ENCODE measurements at regions not wholly inside any gene's neighbourhood (a gene's known extent, or its start where the extent isn't known, plus 50 kb on each side); places are given as distances from the start of the nearest gene placed in this dataset.

GRCh38 chrX:829145-829544 lies 198.6 kb downstream of the SHOX start:
- H3K27me3 ChIP-seq (replicated peaks in 1 of 4; ENCODE audit: control insufficient read depth in 3 of 4, extremely low read depth in 1 of 4, insufficient read depth in 3 of 4, low read length in 3 of 4), result no peaks in the 10 kb centered on the region
- TF ChIP-seq, protein P1, sequence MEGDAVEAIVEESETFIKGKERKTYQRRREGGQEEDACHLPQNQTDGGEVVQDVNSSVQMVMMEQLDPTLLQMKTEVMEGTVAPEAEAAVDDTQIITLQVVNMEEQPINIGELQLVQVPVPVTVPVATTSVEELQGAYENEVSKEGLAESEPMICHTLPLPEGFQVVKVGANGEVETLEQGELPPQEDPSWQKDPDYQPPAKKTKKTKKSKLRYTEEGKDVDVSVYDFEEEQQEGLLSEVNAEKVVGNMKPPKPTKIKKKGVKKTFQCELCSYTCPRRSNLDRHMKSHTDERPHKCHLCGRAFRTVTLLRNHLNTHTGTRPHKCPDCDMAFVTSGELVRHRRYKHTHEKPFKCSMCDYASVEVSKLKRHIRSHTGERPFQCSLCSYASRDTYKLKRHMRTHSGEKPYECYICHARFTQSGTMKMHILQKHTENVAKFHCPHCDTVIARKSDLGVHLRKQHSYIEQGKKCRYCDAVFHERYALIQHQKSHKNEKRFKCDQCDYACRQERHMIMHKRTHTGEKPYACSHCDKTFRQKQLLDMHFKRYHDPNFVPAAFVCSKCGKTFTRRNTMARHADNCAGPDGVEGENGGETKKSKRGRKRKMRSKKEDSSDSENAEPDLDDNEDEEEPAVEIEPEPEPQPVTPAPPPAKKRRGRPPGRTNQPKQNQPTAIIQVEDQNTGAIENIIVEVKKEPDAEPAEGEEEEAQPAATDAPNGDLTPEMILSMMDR (IDR thresholded peaks at IDR 0.05; ENCODE audit: control extremely low read depth in 1 of 3, insufficient read depth in 1 of 3, low read depth in 1 of 3, low read length in 3 of 3), result no peak
- TF ChIP-seq SIN3A (conservative IDR thresholded peaks at IDR 0.05 in 1 of 2, IDR thresholded peaks at IDR 0.05 in 1 of 2; ENCODE audit: low read depth in 1 of 2, low read length in 2 of 2), result no peak
- TF ChIP-seq PHF8 (conservative IDR thresholded peaks at IDR 0.05; ENCODE audit: low read depth, low read length), result no peak
- TF ChIP-seq EP300 (IDR thresholded peaks at IDR 0.05; ENCODE audit: borderline replicate concordance in 1 of 2, low read depth in 2 of 2, low read length in 2 of 2), result no peak
- TF ChIP-seq TAF7 (optimal IDR thresholded peaks at IDR 0.05; ENCODE audit: borderline replicate concordance, low read depth, low read length), result no peak
- no peak for TF ChIP-seq KDM1A (IDR thresholded peaks at IDR 0.05; ENCODE audit: borderline replicate concordance, low read length)
- no peak for TF ChIP-seq KDM5A (IDR thresholded peaks at IDR 0.05; ENCODE audit: low read length)
- TF ChIP-seq GTF2F1 (IDR thresholded peaks at IDR 0.05; ENCODE audit: borderline replicate concordance, low read depth, low read length), result no peak
- TF ChIP-seq YY1 (IDR thresholded peaks at IDR 0.05; ENCODE audit: low read depth, low read length), result no peak
- no peak for TF ChIP-seq SP2 (IDR thresholded peaks at IDR 0.05; ENCODE audit: low read length)
- no peaks in the 10 kb centered on the region for H4K20me1 ChIP-seq (replicated peaks in 1 of 2; ENCODE audit: control insufficient read depth in 1 of 2, insufficient read depth in 2 of 2, low read length in 2 of 2)
- POLR2A ChIA-PET (ENCODE audit: partially characterized antibody), result no interaction called here
- CTCF ChIA-PET (ENCODE audit: partially characterized antibody), result no interaction called here
- H4K91ac ChIP-seq (replicated peaks; ENCODE audit: insufficient read length, low read length), result no peak overlapping the region
- no peak overlapping the region for H4K8ac ChIP-seq (ENCODE audit: extremely low read depth, insufficient read depth, low read length)
- H2BK12ac ChIP-seq (ENCODE audit: low read depth, low read length), result no peak overlapping the region
- H3K79me2 ChIP-seq (ENCODE audit: control insufficient read depth in 1 of 2, insufficient read depth in 2 of 2, low read length in 2 of 2), result no peaks in the 10 kb centered on the region
- no peaks in the 10 kb centered on the region for H3K79me1 ChIP-seq (ENCODE audit: low read depth, low read length)
- H3K14ac ChIP-seq (ENCODE audit: insufficient read length), result no peak overlapping the region
- peaks cover 1 to 5% (median 3%) of the 10 kb centered on the region in 4 experiments; a peak in 3 of 7 replicates for H3K4me1 ChIP-seq (replicated peaks in 1 of 4; ENCODE audit: control insufficient read depth in 3 of 4, insufficient read depth in 4 of 4, low read length in 3 of 4)
- no peak overlapping the region for H2BK5ac ChIP-seq (ENCODE audit: low read depth, low read length)
- no peak overlapping the region for H3K18ac ChIP-seq (ENCODE audit: extremely low read depth, low read length)
- H3K36me3 ChIP-seq (ENCODE audit: control insufficient read depth in 2 of 4, insufficient read depth in 4 of 4, low read length in 3 of 4), result no peaks in the 10 kb centered on the region
- H3K23me2 ChIP-seq (ENCODE audit: low read depth, low read length), result no peaks in the 10 kb centered on the region
- 89% methylated on average over 3 of the region's 3 CpGs; no CpG with 5 or more reads in 1 of the 2 experiments for WGBS, 2 experiments (ENCODE audit: extremely low coverage in 1 of 2, insufficient coverage in 1 of 2, insufficient read length in 1 of 2, insufficient replicate concordance in 2 of 2, low coverage in 1 of 2, low lambda C conversion rate in 2 of 2, missing lambda C conversion rate in 1 of 2)
- no peak overlapping the region for H3K56ac ChIP-seq (replicated peaks; ENCODE audit: insufficient read length, low read depth, low read length)
- H2BK120ac ChIP-seq (replicated peaks; ENCODE audit: low read depth, low read length), result no peak overlapping the region
- no peak overlapping the region for H3K4me2 ChIP-seq (ENCODE audit: insufficient read depth in 1 of 2, low read depth in 2 of 2, low read length in 2 of 2)
- H3K4ac ChIP-seq (replicated peaks; ENCODE audit: insufficient read length, low read depth, low read length), result no peak overlapping the region
- H3K27ac ChIP-seq (ENCODE audit: low read depth, low read length), result no peak overlapping the region
- no peak overlapping the region for H3K9ac ChIP-seq (replicated peaks in 1 of 4; ENCODE audit: extremely low read depth in 1 of 4, low read depth in 3 of 4, low read length in 3 of 4)
- H2AK5ac ChIP-seq (ENCODE audit: low read depth, low read length), result no peak overlapping the region
- FAIRE-seq (no peak), DNase-seq (ENCODE audit: low read depth in 1 of 2, low spot score in 2 of 2) (no peak)
- peaks cover 0 to 5% of the 10 kb centered on the region in 2 experiments; a peak in 1 of 4 replicates for H3K9me3 ChIP-seq (ENCODE audit: insufficient read depth in 2 of 2, low read depth in 1 of 2, low read length in 1 of 2)
- no peak overlapping the region for H4K5ac ChIP-seq (ENCODE audit: insufficient read length, low read depth, low read length)
- H3K4me3 ChIP-seq (ENCODE audit: extremely low read depth in 1 of 4, insufficient read depth in 2 of 4, low read depth in 3 of 4, low read length in 4 of 4), result no peak overlapping the region
- H2BK15ac ChIP-seq (ENCODE audit: low read length), result no peak overlapping the region
- no peak overlapping the region for H2AFZ ChIP-seq (ENCODE audit: low read length)
- H2BK20ac ChIP-seq (ENCODE audit: low read length), result no peak overlapping the region
- H3K23ac ChIP-seq (ENCODE audit: insufficient read length), result no peak overlapping the region

All from H1 (cell line).